ENCODE measurements at regions not wholly inside any gene's neighbourhood (a gene's known extent, or its start where the extent isn't known, plus 50 kb on each side); places are given as distances from the start of the nearest gene placed in this dataset.

GRCh38 chr5:74294231-74294705 lies 346.3 kb downstream of the ENC1 start:
- intact Hi-C loops (cut with micrococcal nuclease) = no loop called here

GRCh38 chr5:74293182-74293581 lies 347.3 kb downstream of the ENC1 start:
- intact Hi-C loops (cut with micrococcal nuclease) = no loop called here

GRCh38 chr5:74290634-74291241 lies 349.8 kb downstream of the ENC1 start:
- intact Hi-C loops (cut with micrococcal nuclease) = no loop called here

- intact Hi-C loops (cut with micrococcal nuclease) = no loop called here
Measured at GRCh38 chr5:74289691-74290090, 350.8 kb downstream of the ENC1 start.

- intact Hi-C loops (cut with micrococcal nuclease) = no loop called here
Measured at GRCh38 chr5:74289238-74289637, 351.3 kb downstream of the ENC1 start.

- intact Hi-C loops (cut with micrococcal nuclease) = no loop called here
Measured at GRCh38 chr5:74288448-74289108, 351.9 kb downstream of the ENC1 start.

- intact Hi-C loops (cut with micrococcal nuclease) = no loop called here
Measured at GRCh38 chr5:74288038-74288437, 352.5 kb downstream of the ENC1 start.

- intact Hi-C loops (cut with micrococcal nuclease) = no loop called here
Measured at GRCh38 chr5:74286734-74287695, 353.5 kb downstream of the ENC1 start.

- intact Hi-C loops (cut with micrococcal nuclease) = no loop called here
Measured at GRCh38 chr5:74285675-74286280, 354.8 kb downstream of the ENC1 start.

- intact Hi-C loops (cut with micrococcal nuclease) = no loop called here
Measured at GRCh38 chr5:74282490-74282889, 358.0 kb downstream of the ENC1 start.

GRCh38 chr5:74281166-74281565 lies 359.4 kb downstream of the ENC1 start:
- intact Hi-C loops (cut with micrococcal nuclease) = no loop called here

GRCh38 chr5:74280306-74280705 lies 360.2 kb downstream of the ENC1 start:
- intact Hi-C loops (cut with micrococcal nuclease) = no loop called here

- intact Hi-C loops (cut with micrococcal nuclease) = no loop called here
Measured at GRCh38 chr5:74279244-74279643, 361.3 kb downstream of the ENC1 start.

GRCh38 chr5:74277418-74277817 lies 363.1 kb downstream of the ENC1 start:
- intact Hi-C loops (cut with micrococcal nuclease) = no loop called here

GRCh38 chr5:74275171-74275992 lies 365.1 kb downstream of the ENC1 start:
- intact Hi-C loops (cut with micrococcal nuclease) = no loop called here

GRCh38 chr5:74274326-74274725 lies 366.2 kb downstream of the ENC1 start:
- intact Hi-C loops (cut with micrococcal nuclease) = no loop called here

GRCh38 chr5:74272831-74273451 lies 367.6 kb downstream of the ENC1 start:
- intact Hi-C loops (cut with micrococcal nuclease) = no loop called here

GRCh38 chr5:74272024-74272775 lies 368.3 kb downstream of the ENC1 start:
- intact Hi-C loops (cut with micrococcal nuclease) = no loop called here

GRCh38 chr5:74268297-74268696 lies 372.2 kb downstream of the ENC1 start:
- intact Hi-C loops (cut with micrococcal nuclease) = no loop called here

GRCh38 chr5:74266836-74267235 lies 373.7 kb downstream of the ENC1 start:
- intact Hi-C loops (cut with micrococcal nuclease) = no loop called here
